A549 (cell line): ENCODE measurements at regions not wholly inside any gene's neighbourhood (a gene's known extent, or its start where the extent isn't known, plus 50 kb on each side); places are given as distances from the start of the nearest gene placed in this dataset.
A peak's percentile ranks its signal among the peaks of the same experiment; 100 is the strongest.

Experiments
- ATAC-seq, 2 experiments: fragments of 200-7000 bp in 1 of 2; fragments of >200 bp in 1 of 2; cut with Nextera tagmentation in 1 of 2; cut with Tn5 transposase in 1 of 2; 3 replicates each; pipeline versions ENCODE4 v1.8.0 to v1.9.1; 2018 to 2020; ENCODE audit warnings: mild to moderate bottlenecking in 1 of 2, moderate library complexity in 1 of 2
- CTCF ChIA-PET: fragments of 300-600 bp; sonication (Branson Sonifier 250); formaldehyde crosslinking; extraction: SDS; loops from one replicate; lab custom pipeline; 2021; ENCODE audit warnings: antibody characterized with exemption, inconsistent platforms; lab: Yijun Ruan, JAX
- POLR2A ChIA-PET: fragments of 350-600 bp; formaldehyde crosslinking; extraction: SDS; loops from one replicate; lab custom pipeline; 2021; ENCODE audit warnings: antibody characterized with exemption, inconsistent platforms; lab: Yijun Ruan, JAX
- DNase-seq, 2 experiments: peaks; one replicate each; pipeline versions ENCODE4 v3.0.0 to v3.0.0-alpha.2; 2011 to 2016; ENCODE audit warnings: low read depth in 1 of 2, low spot score in 1 of 2
- FAIRE-seq: peaks from 2 replicates; lab custom pipeline; 2011; peaks lifted over from hg19 to GRCh38; lab: Jason Lieb, UNC
- H3K27ac ChIP-seq, 2 experiments: fragments of >200 bp; sonication (Bioruptor Twin); formaldehyde crosslinking; 3 replicates each; pipeline ENCODE4 v1.5.1; 2016 to 2017
- H3K4me1 ChIP-seq: fragments of >200 bp; sonication (Bioruptor Twin); formaldehyde crosslinking; 3 replicates; pipeline ENCODE4 v1.6.1; 2016
- H3K4me2 ChIP-seq: fragments of >200 bp; sonication (Bioruptor Twin); formaldehyde crosslinking; 3 replicates; pipeline ENCODE4 v1.6.1; 2016
- H3K4me3 ChIP-seq: fragments of >200 bp; sonication (Bioruptor Twin); formaldehyde crosslinking; 3 replicates; pipeline ENCODE4 v1.5.1; 2016
- H3K9me3 ChIP-seq: fragments of >200 bp; sonication (Bioruptor Twin); formaldehyde crosslinking; 3 replicates; pipeline ENCODE4 v1.6.1; 2016
- BCL3 ChIP-seq: fragments of >200 bp; sonication (Bioruptor Twin); formaldehyde crosslinking; IDR thresholded peaks from 3 replicates; pipeline ENCODE4 v1.6.1; 2016
- BHLHE40 ChIP-seq: IDR thresholded peaks from 2 replicates; pipeline ENCODE4 v1.6.1; 2012; ENCODE audit warnings: low read depth, low read length, inconsistent platforms
- CBX8 ChIP-seq: fragments of 200-600 bp; sonication (generic); IDR thresholded peaks from 2 replicates; pipeline ENCODE4 v1.6.1; 2016
- CTCF ChIP-seq: fragments of >200 bp; sonication (Bioruptor Twin); formaldehyde crosslinking; IDR thresholded peaks from 3 replicates; pipeline ENCODE4 v1.5.1; 2016
- EP300 ChIP-seq, 2 experiments: fragments of >200 bp; sonication (Bioruptor Twin); formaldehyde crosslinking; IDR thresholded peaks; 2 replicates in 1 of 2; 3 replicates in 1 of 2; pipeline ENCODE4 v1.6.1; 2016 to 2017
- ESRRA ChIP-seq: fragments of 150-350 bp; IDR thresholded peaks from 2 replicates; pipeline ENCODE4 v1.6.1; 2014; ENCODE audit warnings: mild to moderate bottlenecking, low read length, borderline replicate concordance
- FOSL2 ChIP-seq, 2 experiments: fragments of 450-650 bp in 1 of 2; fragments of >200 bp in 1 of 2; sonication (Bioruptor Twin) in 1 of 2; formaldehyde crosslinking; IDR thresholded peaks; 2 replicates each; pipeline versions ENCODE4 v1.5.0 to v1.6.1; 2016 to 2020; ENCODE audit warnings: mild to moderate bottlenecking in 1 of 2, moderate library complexity in 1 of 2
- FOXS1 ChIP-seq: fragments of 250-450 bp; sonication (Bioruptor Pico); IDR thresholded peaks from 2 replicates; pipeline ENCODE4 v1.5.0; 2020; ENCODE audit warnings: mild to moderate bottlenecking, moderate library complexity
- HOXA7 ChIP-seq: fragments of 250-450 bp; sonication (Bioruptor Pico); IDR thresholded peaks from 2 replicates; pipeline ENCODE4 v1.5.0; 2020; ENCODE audit warnings: mild to moderate bottlenecking, moderate library complexity
- JUN ChIP-seq, 2 experiments: fragments of >200 bp; sonication (Bioruptor Twin); formaldehyde crosslinking; IDR thresholded peaks; 2 replicates in 1 of 2; 3 replicates in 1 of 2; pipeline ENCODE4 v1.6.1; 2016 to 2017
- KDM1A ChIP-seq: fragments of 200-600 bp; sonication (generic); IDR thresholded peaks from 2 replicates; pipeline ENCODE4 v1.6.1; 2016; ENCODE audit warnings: low read depth, mild to moderate bottlenecking
- NPAS2 ChIP-seq: fragments of 250-450 bp; sonication (Bioruptor Pico); IDR thresholded peaks from 2 replicates; pipeline ENCODE4 v1.8.0; 2022; ENCODE audit warnings: mild to moderate bottlenecking, moderate library complexity, borderline replicate concordance
- PHF8 ChIP-seq: fragments of 200-600 bp; sonication (generic); IDR thresholded peaks from 2 replicates; pipeline ENCODE4 v1.6.1; 2016; ENCODE audit warnings: low read depth, mild to moderate bottlenecking, antibody characterized with exemption, moderate library complexity, borderline replicate concordance
- RCOR1 ChIP-seq: fragments of 150-350 bp; IDR thresholded peaks from 2 replicates; pipeline ENCODE4 v1.6.1; 2014; ENCODE audit warnings: antibody characterized with exemption, low read length, low read depth
- REST ChIP-seq: fragments of 200-600 bp; sonication (generic); IDR thresholded peaks from 2 replicates; pipeline ENCODE4 v1.6.1; 2016; ENCODE audit warnings: antibody characterized with exemption, mild to moderate bottlenecking, moderate library complexity
- RNF2 ChIP-seq: fragments of 200-600 bp; sonication (generic); IDR thresholded peaks from 2 replicates; pipeline ENCODE4 v1.6.1; 2016; ENCODE audit warnings: low read depth, mild to moderate bottlenecking, antibody characterized with exemption, moderate library complexity, borderline replicate concordance
- SREBF2 ChIP-seq: fragments of 450-650 bp; IDR thresholded peaks from 2 replicates; pipeline ENCODE4 v1.6.1; 2014; ENCODE audit warnings: mild to moderate bottlenecking, moderate library complexity
- WGBS: methylation state at CpG from one replicate; pipeline ENCODE4 v1.1.6; 2017; ENCODE audit errors: missing lambda C conversion rate; 5-methylcytosine and 5-hydroxymethylcytosine counted together

GRCh38 chr4:181958446-181958845 is 284.8 kb upstream of the TENM3 start:
- CTCF ChIA-PET = no interaction called here
- no peaks in the 10 kb centered on the region for H3K9me3 ChIP-seq
- peak overlapping the region; percentile 48 for H3K4me2 ChIP-seq
- no peak overlapping the region for H3K27ac ChIP-seq
- WGBS = 53% methylated on average over 2 of the region's 2 CpGs
- TF ChIP-seq NPAS2 (CRISPR knock-in tag) (no peak), FOXS1 (CRISPR knock-in tag) (no peak), BCL3 (no peak), HOXA7 (CRISPR knock-in tag) (no peak), ESRRA (no peak), SREBF2 (no peak), PHF8 (no peak), RNF2 (no peak), CTCF (no peak), KDM1A (no peak), JUN (IDR thresholded peaks at IDR 0.05) (no peak), EP300 (IDR thresholded peaks at IDR 0.05) (no peak), BHLHE40 (no peak)
- DNase-seq (no peak), FAIRE-seq (no peak), ATAC-seq (no peak)
- H3K4me1 ChIP-seq = peaks cover 15% of the 10 kb centered on the region; the same call in 2 of the 3 replicates
- H3K4me3 ChIP-seq = no peak overlapping the region
- POLR2A ChIA-PET = no interaction called here

GRCh38 chr4:181959121-181959520 is 284.1 kb upstream of the TENM3 start:
- POLR2A ChIA-PET = no interaction called here
- CTCF ChIA-PET = no interaction called here
- peaks cover 15% of the 10 kb centered on the region; the same call in 2 of the 3 replicates for H3K4me1 ChIP-seq
- DNase-seq (peak in 1 of 2 experiments; percentile 25), ATAC-seq (peak; percentile 79 to 80; a peak in 5 of 6 replicates), FAIRE-seq (no peak)
- no peak overlapping the region for H3K4me3 ChIP-seq
- peak overlapping the region; percentile 48 for H3K4me2 ChIP-seq
- H3K9me3 ChIP-seq = no peaks in the 10 kb centered on the region
- peak overlapping the region; percentile 38 to 44; a peak in 2 of 6 replicates for H3K27ac ChIP-seq
- no peak for TF ChIP-seq CBX8
- TF ChIP-seq FOSL2 (IDR thresholded peaks at IDR 0.05) = no peak
- TF ChIP-seq FOSL2 (CRISPR knock-in tag; IDR thresholded peaks at IDR 0.05) = 0 out of 2 replicates have a peak, but pooled peaks have one; percentile 17
- WGBS = 6% methylated on average over 3 of the region's 3 CpGs

GRCh38 chr4:181960384-181960783 is 282.8 kb upstream of the TENM3 start:
- POLR2A ChIA-PET = no interaction called here
- ATAC-seq (no peak), DNase-seq (no peak)
- TF ChIP-seq RCOR1 = no peak
- no peak for TF ChIP-seq REST
- TF ChIP-seq, all 56 proteins: peak for 0
- no peak for FAIRE-seq
- no peak overlapping the region for H3K27ac ChIP-seq
- H3K9me3 ChIP-seq = no peaks in the 10 kb centered on the region
- WGBS = 44% methylated on average over 3 of the region's 3 CpGs
- no peak overlapping the region for H3K4me3 ChIP-seq
- CTCF ChIA-PET = interaction anchor here (0.9 kb wide), 1 partner anchor 964 kb away, joined by 3 read pairs; no protein-coding TSS in a partner anchor
- no peak overlapping the region for H3K4me2 ChIP-seq
- peaks cover 15% of the 10 kb centered on the region; the same call in 2 of the 3 replicates for H3K4me1 ChIP-seq
